Dermis blood vessel endothelial cell (primary cell): ENCODE measurements at regions not wholly inside any gene's neighbourhood (a gene's known extent, or its start where the extent isn't known, plus 50 kb on each side); places are given as distances from the start of the nearest gene placed in this dataset.

ENCODE experiments used
- DNase-seq: peaks from one replicate; pipeline ENCODE4 v3.0.0; 2010

DNA sequence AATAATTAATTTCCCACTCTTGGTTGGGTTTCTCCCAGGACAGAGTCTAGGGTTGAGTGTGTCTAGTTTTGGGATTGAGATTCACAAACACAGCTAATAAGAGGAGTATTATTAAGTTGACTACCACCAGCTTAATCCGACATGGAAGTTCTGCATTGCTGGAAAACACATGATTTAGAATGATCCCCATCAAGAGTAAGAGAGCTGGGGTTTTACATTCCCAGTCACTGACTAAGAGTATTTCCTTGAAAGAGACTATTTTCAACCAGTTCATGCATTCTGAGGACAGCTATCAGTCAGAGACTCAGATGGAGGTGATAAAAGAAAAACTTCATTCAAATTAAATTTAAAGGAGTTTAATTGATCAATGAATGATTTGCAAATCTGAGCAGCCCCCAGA, 334.6 kb upstream of the LRATD1 start:
- DNase-seq, result no peak

DNA sequence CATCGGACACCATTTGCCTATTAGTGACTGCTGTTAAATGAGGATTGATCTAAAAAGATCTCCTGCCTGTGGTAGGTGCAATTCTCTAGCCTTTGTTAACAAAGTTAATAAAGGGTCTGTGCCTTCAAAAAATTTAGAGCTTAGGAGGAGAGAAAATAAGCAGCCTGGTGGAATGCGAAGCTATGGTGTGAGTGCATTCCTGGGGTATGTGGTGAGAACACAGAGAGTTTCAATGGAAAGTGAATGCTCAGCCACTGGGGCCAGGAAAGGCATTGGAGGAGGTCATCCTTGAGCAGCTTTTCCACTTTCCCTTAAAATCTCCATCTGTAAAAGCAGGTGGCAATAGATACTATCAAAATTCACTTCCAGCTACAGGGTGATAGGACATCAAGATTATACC, 331.2 kb upstream of the LRATD1 start:
- no peak for DNase-seq

DNA sequence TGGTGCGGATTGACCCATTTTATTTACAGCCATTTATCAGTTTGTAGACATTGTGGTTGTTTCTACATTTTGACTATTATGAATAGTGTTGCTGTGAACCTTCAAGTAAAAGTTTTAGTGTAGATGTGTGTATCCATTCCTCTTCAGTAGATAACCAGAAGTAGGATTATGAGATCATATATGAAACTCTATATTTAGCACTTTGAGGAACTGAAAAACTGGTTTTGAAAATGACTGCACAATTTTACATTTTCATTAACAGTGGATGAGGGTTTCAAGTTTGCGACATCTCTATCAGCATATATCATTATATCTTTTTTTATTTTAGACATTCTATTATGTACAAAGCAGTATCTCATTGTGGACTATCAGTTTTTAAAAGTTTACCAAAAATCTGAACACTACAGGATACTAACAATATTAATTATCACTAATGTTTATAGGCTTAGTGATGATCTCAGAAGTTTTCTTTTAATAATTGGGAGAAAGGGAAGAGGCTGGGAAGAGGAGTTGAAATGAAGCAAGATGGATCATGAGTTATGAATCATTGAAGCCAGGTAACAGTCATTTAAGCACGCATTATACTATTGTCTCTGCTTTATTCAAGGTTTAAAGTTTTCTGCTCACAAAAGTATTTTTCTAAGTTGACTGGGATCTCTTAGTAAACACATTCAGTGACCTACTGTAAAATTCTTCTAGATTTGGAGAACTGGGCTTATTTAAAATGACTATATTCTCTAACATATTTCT, 329.0 kb upstream of the LRATD1 start:
- DNase-seq, result no peak

DNA sequence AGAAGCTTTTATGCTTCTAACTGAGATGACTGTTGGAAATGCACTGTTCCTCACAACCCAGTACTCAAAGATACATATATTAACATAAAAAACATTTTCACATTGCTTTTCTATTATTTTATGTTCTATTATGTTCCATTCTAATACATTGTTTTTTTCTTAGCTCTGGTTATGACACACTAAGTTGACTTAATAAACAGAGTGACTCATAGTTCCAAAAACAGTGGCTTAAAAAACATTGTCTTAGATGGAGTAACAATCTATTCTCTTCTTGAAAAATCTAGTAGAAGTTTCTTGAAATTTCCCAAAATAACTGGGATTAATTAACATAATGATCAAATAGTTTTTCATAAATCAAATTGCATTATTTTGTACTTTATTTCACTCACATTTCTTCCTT, 328.2 kb upstream of the LRATD1 start:
- no peak for DNase-seq

DNA sequence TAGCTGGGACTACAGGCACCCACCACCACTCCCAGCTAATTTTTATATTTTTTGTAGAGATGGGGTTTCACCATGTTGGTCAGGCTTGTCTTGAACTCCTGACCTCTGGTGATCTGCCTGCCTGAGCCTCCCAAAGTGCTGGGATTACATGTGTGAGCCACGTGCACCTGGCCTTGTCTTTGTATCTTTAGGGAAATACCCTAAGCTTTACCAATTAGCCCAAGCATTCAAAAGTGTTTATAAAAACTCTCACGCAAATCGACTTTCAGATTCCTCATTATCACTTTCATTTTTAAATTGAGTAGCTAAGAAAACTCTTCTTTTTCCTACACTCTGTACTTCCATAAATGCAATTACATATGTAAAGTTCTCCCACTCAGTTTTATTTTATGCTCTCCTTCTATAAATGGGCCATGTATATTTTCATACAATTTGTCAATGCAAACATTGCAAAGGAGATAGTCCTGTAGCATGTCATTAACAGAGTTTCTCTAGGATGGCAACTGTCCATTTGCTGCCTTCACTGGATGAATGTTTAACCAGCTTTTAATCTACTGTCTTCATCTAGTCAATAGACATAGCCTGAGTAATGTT, 326.2 kb upstream of the LRATD1 start:
- DNase-seq, result no peak

DNA sequence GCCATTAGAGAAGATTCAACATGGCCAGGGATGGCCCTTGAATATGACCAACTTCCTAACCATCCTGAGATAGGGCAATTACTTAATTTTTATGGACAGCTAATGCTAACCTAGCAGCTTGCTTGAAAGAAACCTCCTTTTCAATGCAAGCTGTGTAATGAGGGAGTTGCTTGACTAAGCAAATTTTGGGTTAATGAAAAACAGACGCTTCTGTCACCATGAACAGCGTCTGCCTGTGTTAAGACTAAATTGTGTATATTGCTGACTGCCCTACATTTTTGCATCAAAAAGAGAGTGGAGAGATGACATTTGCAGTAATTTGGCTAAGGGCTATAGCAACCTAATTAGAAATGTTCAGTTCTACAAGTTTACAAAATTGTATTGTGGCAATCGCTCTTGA, 319.2 kb upstream of the LRATD1 start:
- no peak for DNase-seq

DNA sequence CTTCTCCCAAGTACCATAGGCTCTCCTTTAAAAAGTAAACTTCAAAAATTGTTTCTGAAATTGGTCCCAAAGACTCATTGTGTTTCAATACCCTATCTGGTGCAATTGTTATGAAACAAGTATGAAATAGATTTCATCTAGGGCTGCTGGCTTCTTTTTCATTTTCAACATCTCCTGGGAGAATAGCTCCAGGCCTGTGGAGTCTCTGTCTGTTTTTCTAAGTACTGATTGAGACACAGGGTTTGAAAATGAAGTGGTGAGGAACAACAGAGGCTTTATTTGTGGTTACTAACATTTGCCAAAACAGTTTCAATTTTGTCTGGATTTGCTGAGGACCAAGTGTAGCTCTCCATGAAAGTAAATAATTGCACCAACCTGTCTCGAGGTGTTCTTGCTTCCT, 315.9 kb upstream of the LRATD1 start:
- DNase-seq, result no peak

DNA sequence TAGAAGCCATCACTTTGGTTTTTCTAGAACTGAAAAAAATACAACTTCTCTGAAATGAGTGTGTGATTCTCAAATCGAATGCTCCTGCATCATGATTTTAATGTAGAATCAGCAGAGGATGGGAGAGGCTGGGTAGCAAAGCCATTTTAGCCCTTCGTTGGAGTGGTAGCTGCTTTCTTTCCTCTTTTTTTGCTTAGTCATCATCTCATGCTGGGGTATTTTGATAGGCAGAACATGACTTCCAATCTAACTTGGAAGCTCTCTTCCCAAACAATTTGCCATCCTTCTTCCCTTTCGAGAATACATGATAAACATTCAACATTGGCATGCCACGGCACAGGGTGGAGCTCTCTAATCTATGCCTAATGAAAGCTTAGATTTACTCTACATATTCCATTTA, 311.2 kb upstream of the LRATD1 start:
- no peak for DNase-seq

DNA sequence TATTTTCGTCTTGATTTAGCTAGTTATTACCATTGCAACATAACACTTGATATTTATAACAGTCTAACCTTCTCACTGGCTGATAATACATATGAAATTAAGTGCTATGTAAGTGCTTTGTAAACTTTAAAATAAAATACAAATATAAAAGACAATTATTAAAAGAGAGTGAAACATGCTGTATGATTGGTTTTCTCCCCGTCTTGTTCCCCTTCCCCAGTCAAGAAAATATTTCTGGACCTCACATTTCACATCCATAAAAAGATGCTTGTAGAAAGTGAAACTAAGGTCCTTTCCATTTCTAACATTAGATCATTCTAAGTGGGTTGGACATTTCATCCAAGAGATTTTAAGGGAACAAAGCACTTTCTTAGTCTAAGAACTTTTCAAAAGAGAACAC, 310.2 kb upstream of the LRATD1 start:
- DNase-seq, result no peak

DNA sequence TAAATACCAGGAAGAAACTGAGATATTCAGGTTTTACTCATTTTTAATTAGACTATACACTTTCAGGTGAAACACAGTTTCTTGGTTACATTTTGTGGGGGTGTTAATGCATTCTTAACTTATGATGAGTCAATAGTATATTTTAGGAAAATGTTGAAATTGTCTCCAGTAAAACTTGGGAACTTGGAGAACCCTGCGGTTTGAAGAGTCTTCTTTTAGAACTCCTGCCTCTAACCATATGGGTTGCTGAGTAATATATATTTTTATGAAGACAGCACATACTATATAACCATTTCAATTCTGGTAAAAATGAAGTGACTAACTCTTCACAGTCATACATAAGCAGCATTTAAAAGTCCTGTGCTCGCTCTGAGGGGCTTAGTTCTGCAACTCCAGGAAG, 308.2 kb upstream of the LRATD1 start:
- no peak for DNase-seq

DNA sequence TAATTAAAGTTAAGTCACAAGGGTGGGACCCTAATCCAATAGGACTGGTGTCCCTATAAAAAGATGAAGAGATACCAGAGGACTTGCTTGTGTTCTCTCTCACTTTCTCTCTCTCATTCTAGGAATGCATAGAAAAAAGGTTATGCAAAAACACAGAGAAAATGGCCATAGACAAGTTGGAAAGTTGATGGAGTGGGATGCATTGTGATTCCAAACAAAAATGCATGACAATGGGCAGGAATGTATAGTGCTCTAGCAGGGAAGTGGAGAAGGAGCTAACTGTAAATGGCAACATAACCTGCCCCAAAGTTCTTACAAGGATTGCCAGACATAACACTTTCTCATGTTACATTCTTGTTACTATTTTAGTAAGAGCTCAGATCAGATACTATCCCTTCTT, 301.6 kb upstream of the LRATD1 start:
- no peak for DNase-seq

DNA sequence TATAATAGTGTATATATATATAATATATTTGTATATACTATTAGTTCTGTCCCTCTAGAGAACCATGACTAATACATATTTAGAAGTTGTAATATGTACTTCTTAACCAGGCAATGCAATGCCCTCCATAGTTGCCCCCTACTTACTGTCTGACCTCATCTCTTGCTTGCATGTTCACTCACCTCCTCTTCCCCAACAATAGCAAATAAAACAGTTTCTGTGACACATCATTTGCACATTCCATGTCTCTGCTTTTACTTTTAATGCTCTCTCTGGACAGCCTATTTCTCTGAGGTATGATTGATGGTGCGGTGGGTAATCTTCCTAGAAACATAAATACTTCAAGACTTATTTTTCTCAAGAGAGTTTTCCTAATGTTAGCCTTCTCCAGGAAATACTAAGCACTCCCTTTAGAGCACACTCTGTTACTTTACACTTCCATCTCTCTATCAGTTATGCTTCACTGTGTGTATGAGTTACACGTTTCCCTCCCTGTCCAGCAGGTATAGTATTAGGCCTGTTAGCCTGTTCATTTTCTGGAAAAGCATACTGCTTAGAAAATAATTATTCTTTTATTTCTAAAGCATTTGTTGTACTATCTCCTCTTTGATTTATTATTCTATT, 295.6 kb upstream of the LRATD1 start:
- DNase-seq, result no peak

DNA sequence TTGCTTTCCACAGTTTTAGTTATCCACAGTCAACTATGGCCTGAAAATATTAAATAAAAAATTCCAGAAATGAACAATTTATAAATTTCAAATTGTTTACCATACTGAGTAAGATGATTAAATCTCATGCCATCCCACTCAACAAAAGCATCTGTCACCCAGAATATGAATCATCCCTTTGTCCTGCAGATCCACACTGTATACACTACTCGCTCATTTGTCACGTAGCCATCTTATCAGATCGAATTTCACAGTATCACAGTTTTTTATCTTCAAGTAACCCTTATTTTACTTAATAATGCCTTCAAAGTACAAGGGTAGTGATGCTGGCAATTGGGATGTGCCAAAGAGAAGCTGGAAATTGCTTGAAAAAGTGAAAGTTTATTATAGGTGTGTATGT, 291.8 kb upstream of the LRATD1 start:
- DNase-seq, result no peak

DNA sequence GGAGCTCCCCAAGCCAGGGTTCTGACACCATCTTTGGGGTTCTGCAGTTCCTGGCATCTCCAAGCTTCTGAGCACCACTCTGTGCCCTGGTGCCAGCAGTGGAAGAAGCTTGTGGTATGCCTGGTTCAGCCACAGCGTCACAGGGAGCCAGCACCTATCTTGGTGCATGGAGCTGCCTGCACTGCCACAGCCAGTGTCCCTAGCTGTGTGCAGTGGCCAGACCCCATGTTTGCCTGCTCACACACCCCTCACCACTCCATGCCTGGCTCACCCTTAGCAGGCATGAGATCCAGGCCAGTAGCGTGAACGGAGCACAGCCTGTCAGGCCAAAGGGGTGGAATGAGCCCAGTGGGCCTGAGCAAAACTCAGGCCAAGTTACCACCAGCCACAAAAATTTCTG, 290.2 kb upstream of the LRATD1 start:
- DNase-seq, result no peak

DNA sequence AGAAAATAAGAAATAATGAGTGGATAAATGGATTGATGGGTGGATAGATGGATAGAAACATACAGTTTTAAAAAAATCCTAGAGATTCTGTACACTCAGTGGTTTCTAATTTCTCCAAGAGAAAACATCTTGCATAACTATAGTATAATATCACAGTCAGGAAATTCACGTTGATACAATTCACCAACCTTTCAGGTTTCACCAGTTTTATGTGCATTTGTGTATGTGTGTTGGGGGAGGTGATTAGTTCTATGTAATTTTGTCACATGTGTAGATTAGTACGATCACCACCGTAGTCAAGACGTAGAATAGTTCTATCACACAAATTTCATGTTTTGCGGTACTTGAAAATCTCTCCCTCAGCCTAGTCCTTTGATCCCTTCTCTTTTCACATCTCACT, 288.2 kb upstream of the LRATD1 start:
- DNase-seq, result no peak

DNA sequence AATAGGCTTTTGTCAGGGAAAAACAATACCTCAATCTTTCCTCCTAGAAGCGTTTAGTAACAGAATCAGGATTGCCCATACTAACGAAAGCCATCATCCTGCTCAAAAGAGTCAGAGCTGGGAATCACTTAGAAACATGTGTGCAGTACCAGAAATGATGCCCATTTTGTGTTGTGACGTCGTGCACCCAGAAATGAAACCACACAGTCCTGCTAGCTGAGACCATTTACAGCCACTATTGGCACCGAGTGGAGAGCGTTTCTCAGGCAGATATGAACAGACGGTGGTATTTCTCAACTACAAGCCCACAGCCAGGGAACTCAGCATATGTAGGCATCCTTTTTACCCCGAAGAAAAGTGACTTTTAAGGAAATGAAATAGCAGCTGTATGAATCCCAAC, 284.3 kb upstream of the LRATD1 start:
- no peak for DNase-seq

DNA sequence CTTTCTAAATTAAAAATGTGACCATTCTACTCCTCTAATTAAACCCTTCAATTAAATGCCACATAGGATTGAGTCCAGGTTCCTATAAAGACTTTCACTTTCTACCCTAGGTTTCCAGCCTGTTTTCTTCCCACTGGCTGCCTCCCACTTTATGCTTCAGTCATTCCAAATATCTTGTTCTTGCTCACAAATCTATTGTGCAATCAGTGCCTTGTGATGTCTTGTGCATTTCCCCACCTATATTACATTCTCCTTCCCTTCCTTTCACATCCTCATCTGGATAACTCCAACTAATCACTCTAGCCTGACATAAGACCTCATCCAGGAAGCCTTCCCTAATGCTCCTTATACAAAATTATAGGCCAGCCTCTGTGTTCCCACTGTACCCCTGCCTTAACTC, 281.7 kb upstream of the LRATD1 start:
- no peak for DNase-seq

DNA sequence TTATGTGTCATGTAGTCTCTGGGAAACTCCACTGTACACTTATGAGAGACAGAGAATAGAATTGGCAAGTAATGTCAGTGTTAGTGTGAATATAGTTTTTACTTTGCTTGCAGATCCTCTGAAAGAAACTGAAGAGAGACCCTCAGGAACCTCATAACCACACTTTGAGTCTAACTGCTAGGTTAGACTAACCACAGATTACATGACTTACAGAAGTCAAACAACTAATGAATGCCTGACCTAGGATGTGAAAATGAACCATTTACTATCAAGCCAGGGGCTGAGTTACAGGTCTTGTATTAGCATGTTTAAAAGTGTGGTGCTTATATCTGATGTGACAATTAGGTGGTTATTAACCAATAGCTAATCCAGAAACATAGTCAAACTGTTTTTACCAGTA, 280.4 kb upstream of the LRATD1 start:
- no peak for DNase-seq

DNA sequence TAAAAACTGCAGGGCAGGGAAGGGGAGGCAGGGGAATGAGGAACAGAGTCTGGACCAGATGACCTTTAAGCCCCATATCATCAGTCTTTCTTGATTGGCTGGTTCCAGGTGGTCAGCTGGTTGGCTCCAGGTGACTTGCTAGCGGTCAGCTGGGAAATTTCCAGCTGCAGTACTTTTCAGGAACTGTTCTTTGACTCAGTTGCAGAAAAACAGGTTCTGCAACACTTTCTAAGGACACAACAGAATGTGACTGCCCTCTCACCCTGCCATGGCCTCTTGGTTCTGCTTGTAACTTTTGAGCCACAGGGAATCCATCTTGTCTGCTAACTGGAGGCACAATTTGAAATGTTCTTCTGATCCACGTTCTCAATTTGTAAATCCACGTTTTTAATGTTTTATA, 278.3 kb upstream of the LRATD1 start:
- DNase-seq, result no peak

DNA sequence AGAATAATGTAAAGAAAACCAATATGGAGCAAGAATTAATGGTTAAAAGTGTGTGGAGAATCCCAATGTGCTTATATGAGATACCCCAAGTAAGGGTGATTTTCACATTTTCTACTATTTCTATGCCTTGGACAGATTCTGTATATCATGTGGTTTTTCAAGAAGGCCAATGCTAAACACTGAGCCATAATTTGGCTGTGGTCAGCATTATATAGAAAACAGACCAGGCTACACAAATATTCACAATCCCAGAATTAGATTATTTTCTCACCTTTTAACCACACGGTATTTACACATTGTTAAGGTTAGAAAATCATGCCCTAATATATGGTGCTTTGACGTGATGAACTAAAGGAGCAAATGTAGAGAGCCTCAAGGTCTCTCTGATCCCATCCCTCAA, 277.4 kb upstream of the LRATD1 start:
- no peak for DNase-seq

DNA sequence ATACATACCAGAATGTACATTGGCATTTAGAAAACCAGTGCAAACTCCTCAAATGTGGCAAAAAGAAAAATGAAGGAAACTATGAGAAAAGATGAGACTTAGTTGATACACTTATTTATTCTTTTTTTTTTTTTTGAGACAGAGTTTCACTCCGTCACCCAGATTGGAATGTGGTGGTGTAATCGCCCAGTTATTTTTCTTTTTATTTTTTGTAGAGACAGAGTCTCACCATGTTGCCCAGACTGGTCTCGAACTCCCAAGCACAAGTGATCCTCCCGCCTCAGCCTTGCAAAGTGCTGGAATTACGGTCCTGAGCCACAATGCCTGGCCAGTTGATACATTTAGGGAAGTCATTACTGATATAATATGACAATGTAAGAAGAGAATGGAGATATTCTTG, 274.2 kb upstream of the LRATD1 start:
- DNase-seq, result no peak

DNA sequence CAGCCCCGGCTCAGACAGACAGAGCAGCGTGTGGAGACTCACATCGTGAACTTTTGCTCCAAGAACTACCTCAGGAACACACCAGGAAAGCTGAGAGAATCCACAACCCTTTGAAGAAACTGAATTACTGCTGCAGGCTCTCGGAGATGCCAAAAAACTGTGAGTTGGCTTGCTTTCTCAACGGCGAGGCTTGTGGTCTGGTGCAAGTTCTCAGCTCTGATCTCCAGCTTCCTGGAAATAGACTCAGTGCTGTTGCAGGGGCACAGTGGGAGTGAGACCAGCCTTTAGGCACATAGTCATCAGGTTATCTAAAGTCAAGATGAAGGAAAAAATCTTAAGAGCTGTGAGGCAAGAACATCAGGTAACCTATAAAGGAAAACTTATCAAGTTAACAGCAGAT, 273.7 kb upstream of the LRATD1 start:
- DNase-seq, result no peak

DNA sequence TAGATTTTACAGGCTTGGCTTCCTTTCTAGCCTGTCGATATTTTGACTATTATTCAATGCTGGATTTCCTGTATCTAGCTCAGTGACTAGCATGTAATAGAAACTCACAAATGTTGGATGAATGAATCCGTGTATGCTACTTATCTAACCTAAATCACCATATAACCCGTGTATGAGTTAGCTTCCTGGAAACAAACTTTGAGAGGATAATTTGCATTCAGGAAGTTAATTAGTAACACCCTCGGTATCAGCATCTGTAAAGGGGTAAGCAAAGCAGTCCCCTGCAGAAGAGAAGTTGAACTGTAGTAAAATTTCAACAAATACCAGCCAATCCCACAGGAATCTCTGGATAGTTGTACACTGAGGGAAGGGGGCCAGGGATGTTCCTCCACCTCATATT, 269.4 kb upstream of the LRATD1 start:
- no peak for DNase-seq

DNA sequence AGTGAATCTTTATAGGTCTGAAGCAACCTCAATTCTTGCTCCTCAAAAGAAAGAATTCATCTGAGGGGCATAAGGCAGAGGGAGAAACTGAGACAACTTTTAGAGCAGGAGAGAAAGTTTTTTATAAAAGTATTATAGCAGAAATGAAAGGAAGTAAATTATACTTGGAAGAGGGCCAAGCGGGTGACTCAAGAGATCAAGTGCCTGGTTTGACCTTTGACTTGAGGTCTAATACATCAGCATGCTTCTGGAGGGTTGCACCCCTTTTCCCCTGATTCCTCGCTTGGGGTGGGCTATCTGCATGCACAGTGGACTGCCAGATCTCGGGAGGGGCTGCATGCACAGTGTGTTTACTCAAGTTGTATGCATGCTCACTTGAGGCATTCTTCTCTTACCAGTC, 268.5 kb upstream of the LRATD1 start:
- no peak for DNase-seq

DNA sequence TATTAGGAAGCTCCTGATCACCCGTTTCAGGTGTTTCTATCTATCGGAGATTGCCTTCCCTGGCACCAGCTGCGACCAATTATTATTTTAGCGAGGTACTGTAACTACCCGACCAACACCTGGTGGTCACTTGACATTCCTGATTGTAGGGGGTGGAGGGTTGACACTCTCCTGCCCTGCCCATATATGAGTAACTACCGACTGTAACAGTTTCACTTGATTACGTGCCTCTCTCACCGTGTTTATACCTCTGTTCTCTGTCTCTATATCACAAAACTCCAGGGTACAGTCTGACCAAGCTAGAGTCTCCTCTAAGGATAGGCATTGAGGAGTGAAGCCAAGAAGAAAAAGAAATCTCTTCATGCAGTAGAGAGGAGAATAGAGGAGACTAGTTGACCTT, 268.0 kb upstream of the LRATD1 start:
- DNase-seq, result no peak
